SHP77 (cell line): ENCODE measurements at regions not wholly inside any gene's neighbourhood (a gene's known extent, or its start where the extent isn't known, plus 50 kb on each side); places are given as distances from the start of the nearest gene placed in this dataset.

Experiments
- DNase-seq, 2 experiments: peaks; one replicate each; lab custom pipeline; 2025; lab: John Stamatoyannopoulos, UW

GRCh38 chr1:201749059-201749690, 79.8 kb upstream of the IPO9 start:
- DNase-seq, result no peak

GRCh38 chr1:201750120-201750519, 78.8 kb upstream of the IPO9 start:
- DNase-seq, result no peak

- DNase-seq, result no peak
Observed at GRCh38 chr1:201750934-201751333, 78.0 kb upstream of the IPO9 start.

GRCh38 chr1:201751872-201752271, 77.1 kb upstream of the IPO9 start:
- no peak for DNase-seq

GRCh38 chr1:201752333-201752732, 76.6 kb upstream of the IPO9 start:
- no peak for DNase-seq

- DNase-seq, result no peak
Observed at GRCh38 chr1:201753492-201753891, 75.5 kb upstream of the IPO9 start.

GRCh38 chr1:201754353-201754752, 74.6 kb upstream of the IPO9 start:
- no peak for DNase-seq

- no peak for DNase-seq
Observed at GRCh38 chr1:201755200-201755599, 73.8 kb upstream of the IPO9 start.

- DNase-seq, result no peak
Observed at GRCh38 chr1:201756406-201756805, 72.6 kb upstream of the IPO9 start.

- DNase-seq, result no peak
Observed at GRCh38 chr1:201758499-201759050, 70.4 kb upstream of the IPO9 start.

- DNase-seq, result no peak
Observed at GRCh38 chr1:201759194-201759815, 69.7 kb upstream of the IPO9 start.

- DNase-seq, result no peak
Observed at GRCh38 chr1:201760516-201760915, 68.4 kb upstream of the IPO9 start.

- DNase-seq, result no peak
Observed at GRCh38 chr1:201761178-201761577, 67.8 kb upstream of the IPO9 start.

- no peak for DNase-seq
Observed at GRCh38 chr1:201761871-201762270, 67.1 kb upstream of the IPO9 start.

- no peak for DNase-seq
Observed at GRCh38 chr1:201762381-201762780, 66.6 kb upstream of the IPO9 start.

GRCh38 chr1:201763455-201764140, 65.4 kb upstream of the IPO9 start:
- DNase-seq, result no peak

- DNase-seq, result no peak
Observed at GRCh38 chr1:201764166-201764565, 64.8 kb upstream of the IPO9 start.

GRCh38 chr1:201764579-201764978, 64.4 kb upstream of the IPO9 start:
- no peak for DNase-seq

GRCh38 chr1:201766131-201766866, 62.7 kb upstream of the IPO9 start:
- no peak for DNase-seq

- no peak for DNase-seq
Observed at GRCh38 chr1:201767339-201767738, 61.6 kb upstream of the IPO9 start.

- DNase-seq, result no peak
Observed at GRCh38 chr1:201769072-201769471, 59.9 kb upstream of the IPO9 start.

GRCh38 chr1:201769966-201770365, 59.0 kb upstream of the IPO9 start:
- no peak for DNase-seq
